ENCODE measurements at regions not wholly inside any gene's neighbourhood (a gene's known extent, or its start where the extent isn't known, plus 50 kb on each side); places are given as distances from the start of the nearest gene placed in this dataset.

DNA sequence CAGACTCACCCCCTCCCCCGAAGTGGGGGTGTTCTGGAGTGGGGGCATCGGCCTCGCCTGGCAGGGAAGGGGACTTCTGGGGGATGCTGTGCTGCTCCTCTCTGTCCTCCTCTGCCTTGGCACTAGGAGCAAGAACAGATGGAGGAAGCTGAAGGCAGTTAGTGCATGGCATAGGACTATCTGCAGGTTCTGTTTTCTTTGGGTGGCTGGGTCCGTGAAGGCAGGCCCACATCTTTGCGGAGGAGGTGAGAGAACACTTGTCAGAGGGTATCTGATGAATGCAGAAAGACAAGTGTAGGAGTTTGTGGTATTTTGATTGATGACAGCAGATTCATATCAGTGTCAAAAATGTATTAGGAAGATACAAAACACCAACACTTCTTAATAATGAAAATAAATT is 411.4 kb downstream of the TSN start:
- H3K27ac Mint-ChIP-seq (ENCODE audit: unreplicated experiment) = no peak overlapping the region
- BruUV-seq (replicated peaks) = no TSS peak
- intact Hi-C loops (cut with micrococcal nuclease; ENCODE audit: unreplicated experiment) = no loop called here
- Histone ChIP-seq H3K4me3 (ENCODE audit: low read depth, low read length) (no peak overlapping the region), H3K4me1 (no peaks in the 10 kb centered on the region), H3K27me3 (replicated peaks; ENCODE audit: control insufficient read depth, insufficient read depth, low read length) (peaks cover 1% of the 10 kb centered on the region; the same call in 1 of the 2 replicates), H3K9me3 (no peaks in the 10 kb centered on the region), H3K36me3 (ENCODE audit: control insufficient read depth, insufficient read depth, low read length) (no peaks in the 10 kb centered on the region)
- CTCF ChIA-PET = no interaction called here
- H3K4me3 Mint-ChIP-seq (ENCODE audit: unreplicated experiment) = no peak overlapping the region
- POLR2A ChIA-PET = no interaction called here
- TF ChIP-seq, protein P1, sequence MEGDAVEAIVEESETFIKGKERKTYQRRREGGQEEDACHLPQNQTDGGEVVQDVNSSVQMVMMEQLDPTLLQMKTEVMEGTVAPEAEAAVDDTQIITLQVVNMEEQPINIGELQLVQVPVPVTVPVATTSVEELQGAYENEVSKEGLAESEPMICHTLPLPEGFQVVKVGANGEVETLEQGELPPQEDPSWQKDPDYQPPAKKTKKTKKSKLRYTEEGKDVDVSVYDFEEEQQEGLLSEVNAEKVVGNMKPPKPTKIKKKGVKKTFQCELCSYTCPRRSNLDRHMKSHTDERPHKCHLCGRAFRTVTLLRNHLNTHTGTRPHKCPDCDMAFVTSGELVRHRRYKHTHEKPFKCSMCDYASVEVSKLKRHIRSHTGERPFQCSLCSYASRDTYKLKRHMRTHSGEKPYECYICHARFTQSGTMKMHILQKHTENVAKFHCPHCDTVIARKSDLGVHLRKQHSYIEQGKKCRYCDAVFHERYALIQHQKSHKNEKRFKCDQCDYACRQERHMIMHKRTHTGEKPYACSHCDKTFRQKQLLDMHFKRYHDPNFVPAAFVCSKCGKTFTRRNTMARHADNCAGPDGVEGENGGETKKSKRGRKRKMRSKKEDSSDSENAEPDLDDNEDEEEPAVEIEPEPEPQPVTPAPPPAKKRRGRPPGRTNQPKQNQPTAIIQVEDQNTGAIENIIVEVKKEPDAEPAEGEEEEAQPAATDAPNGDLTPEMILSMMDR (IDR thresholded peaks at IDR 0.05; ENCODE audit: insufficient read depth in 1 of 2, low read depth in 1 of 2, low read length in 1 of 2, severe bottlenecking in 1 of 2, unreplicated experiment in 1 of 2) = no peak
- DNase-seq = no peak
- H3K4me1 Mint-ChIP-seq (ENCODE audit: low read depth, unreplicated experiment) = no peaks in the 10 kb centered on the region
- no peaks in the 10 kb centered on the region for H3K9me3 Mint-ChIP-seq (ENCODE audit: unreplicated experiment)
- peaks cover 6% of the 10 kb centered on the region for H3K27me3 Mint-ChIP-seq (ENCODE audit: insufficient read depth, unreplicated experiment)
- no peaks in the 10 kb centered on the region for H3K36me3 Mint-ChIP-seq (ENCODE audit: insufficient read depth, unreplicated experiment)

DNA sequence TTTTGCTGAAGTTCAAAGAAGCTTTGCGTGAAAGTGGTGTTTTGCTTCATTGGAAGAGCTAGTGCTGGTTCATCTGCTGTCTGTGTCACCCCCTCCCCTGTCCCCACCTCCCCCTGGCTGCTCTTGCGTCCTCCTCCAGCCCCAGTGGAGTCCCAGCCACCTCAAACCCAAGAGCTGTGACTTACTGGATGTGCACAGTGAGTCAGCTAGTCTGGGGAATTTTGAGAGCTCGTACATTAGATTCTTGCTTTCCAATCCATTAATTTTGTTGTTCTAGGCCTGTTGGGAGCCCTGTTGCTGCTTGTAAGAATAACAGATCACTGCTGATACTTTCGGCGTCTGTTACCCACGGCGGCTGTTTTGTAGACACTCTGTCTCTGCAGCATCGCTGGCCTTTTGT is 412.1 kb downstream of the TSN start:
- no peak for DNase-seq
- POLR2A ChIA-PET = no interaction called here
- no peak overlapping the region for H3K27ac Mint-ChIP-seq (ENCODE audit: unreplicated experiment)
- no peak overlapping the region for H3K4me3 Mint-ChIP-seq (ENCODE audit: unreplicated experiment)
- H3K27me3 Mint-ChIP-seq (ENCODE audit: insufficient read depth, unreplicated experiment) = peaks cover 6% of the 10 kb centered on the region
- Histone ChIP-seq H3K4me3 (ENCODE audit: low read depth, low read length) (no peak overlapping the region), H3K9me3 (no peaks in the 10 kb centered on the region), H3K27me3 (replicated peaks; ENCODE audit: control insufficient read depth, insufficient read depth, low read length) (peaks cover 1% of the 10 kb centered on the region; the same call in 1 of the 2 replicates), H3K36me3 (ENCODE audit: control insufficient read depth, insufficient read depth, low read length) (no peaks in the 10 kb centered on the region), H3K4me1 (no peaks in the 10 kb centered on the region)
- H3K4me1 Mint-ChIP-seq (ENCODE audit: low read depth, unreplicated experiment) = no peaks in the 10 kb centered on the region
- H3K36me3 Mint-ChIP-seq (ENCODE audit: insufficient read depth, unreplicated experiment) = no peaks in the 10 kb centered on the region
- CTCF ChIA-PET = no interaction called here
- TF ChIP-seq, protein P1 (IDR thresholded peaks at IDR 0.05; ENCODE audit: insufficient read depth in 1 of 2, low read depth in 1 of 2, low read length in 1 of 2, severe bottlenecking in 1 of 2, unreplicated experiment in 1 of 2) = no peak
- H3K9me3 Mint-ChIP-seq (ENCODE audit: unreplicated experiment) = no peaks in the 10 kb centered on the region
- intact Hi-C loops (cut with micrococcal nuclease; ENCODE audit: unreplicated experiment) = no loop called here
- BruUV-seq (replicated peaks) = no TSS peak

DNA sequence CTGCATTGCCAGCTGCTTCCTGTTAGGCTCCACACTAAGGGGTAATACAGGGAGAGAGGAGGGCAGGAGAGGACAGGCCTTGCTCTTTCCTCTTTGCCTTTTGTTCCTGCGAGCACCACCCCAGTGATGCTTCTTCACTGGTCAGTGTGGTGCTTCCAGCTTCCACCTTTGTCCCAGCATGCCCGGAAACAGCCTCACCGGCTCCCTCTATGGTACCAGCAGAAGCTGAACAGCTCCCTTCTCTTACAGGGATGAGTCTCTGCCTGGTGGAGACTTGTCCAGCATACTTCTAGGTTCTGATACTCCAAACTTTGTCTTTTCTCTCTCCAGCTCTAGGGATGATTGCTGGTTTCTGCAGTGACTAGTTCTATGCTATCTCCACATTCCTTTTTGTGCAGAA is 413.3 kb downstream of the TSN start:
- no peaks in the 10 kb centered on the region for H3K4me1 ChIP-seq
- no TSS peak for BruUV-seq (replicated peaks)
- peak; percentile 24 to 40 for DNase-seq
- no peak overlapping the region for H3K27ac Mint-ChIP-seq (ENCODE audit: unreplicated experiment)
- no peaks in the 10 kb centered on the region for H3K9me3 ChIP-seq
- no peak overlapping the region for H3K4me3 ChIP-seq (ENCODE audit: low read depth, low read length)
- ChIA-PET CTCF (interaction anchor here (0.6 to 1.0 kb wide), 2 partner anchors 51 to 194 kb away, joined by 5 to 10 read pairs; no protein-coding TSS in a partner anchor), POLR2A (no interaction called here)
- intact Hi-C loops (cut with micrococcal nuclease; ENCODE audit: unreplicated experiment) = loop anchor here (1.0 kb wide), 1 partner anchor 193 kb away; no protein-coding TSS in a partner anchor
- TF ChIP-seq, protein P1 (IDR thresholded peaks at IDR 0.05; ENCODE audit: insufficient read depth in 1 of 2, low read depth in 1 of 2, low read length in 1 of 2, severe bottlenecking in 1 of 2, unreplicated experiment in 1 of 2) = no peak
- H3K27me3 Mint-ChIP-seq (ENCODE audit: insufficient read depth, unreplicated experiment) = peaks cover 6% of the 10 kb centered on the region
- H3K27me3 ChIP-seq (replicated peaks; ENCODE audit: control insufficient read depth, insufficient read depth, low read length) = peaks cover 1% of the 10 kb centered on the region; the same call in 1 of the 2 replicates
- no peaks in the 10 kb centered on the region for H3K9me3 Mint-ChIP-seq (ENCODE audit: unreplicated experiment)
- no peaks in the 10 kb centered on the region for H3K4me1 Mint-ChIP-seq (ENCODE audit: low read depth, unreplicated experiment)
- H3K36me3 ChIP-seq (ENCODE audit: control insufficient read depth, insufficient read depth, low read length) = no peaks in the 10 kb centered on the region
- no peak overlapping the region for H3K4me3 Mint-ChIP-seq (ENCODE audit: unreplicated experiment)
- H3K36me3 Mint-ChIP-seq (ENCODE audit: insufficient read depth, unreplicated experiment) = no peaks in the 10 kb centered on the region
